ENCODE measurements at regions not wholly inside any gene's neighbourhood (a gene's known extent, or its start where the extent isn't known, plus 50 kb on each side); places are given as distances from the start of the nearest gene placed in this dataset.

GRCh38 chr11:91100427-91100826 is 877.6 kb upstream of the CHORDC1 start:
- no peak for TF ChIP-seq CTCF (IDR thresholded peaks at IDR 0.05)
- TF ChIP-seq POLR2AphosphoS5 (IDR thresholded peaks at IDR 0.05; ENCODE audit: low read depth, low read length), result no peak
